ENCODE measurements at regions not wholly inside any gene's neighbourhood (a gene's known extent, or its start where the extent isn't known, plus 50 kb on each side); places are given as distances from the start of the nearest gene placed in this dataset.

- TF ChIP-seq, protein P1, sequence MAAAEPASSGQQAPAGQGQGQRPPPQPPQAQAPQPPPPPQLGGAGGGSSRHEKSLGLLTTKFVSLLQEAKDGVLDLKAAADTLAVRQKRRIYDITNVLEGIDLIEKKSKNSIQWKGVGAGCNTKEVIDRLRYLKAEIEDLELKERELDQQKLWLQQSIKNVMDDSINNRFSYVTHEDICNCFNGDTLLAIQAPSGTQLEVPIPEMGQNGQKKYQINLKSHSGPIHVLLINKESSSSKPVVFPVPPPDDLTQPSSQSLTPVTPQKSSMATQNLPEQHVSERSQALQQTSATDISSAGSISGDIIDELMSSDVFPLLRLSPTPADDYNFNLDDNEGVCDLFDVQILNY (CRISPR knock-in tag; IDR thresholded peaks at IDR 0.05), result no peak
- TF ChIP-seq ZNF416 (CRISPR knock-in tag; IDR thresholded peaks at IDR 0.05) (no peak), ZNF425 (CRISPR knock-in tag; conservative IDR thresholded peaks at IDR 0.05) (no peak)
Observed at GRCh38 chr2:23026671-23027070, 358.3 kb upstream of the KLHL29 start (continued).

DNA sequence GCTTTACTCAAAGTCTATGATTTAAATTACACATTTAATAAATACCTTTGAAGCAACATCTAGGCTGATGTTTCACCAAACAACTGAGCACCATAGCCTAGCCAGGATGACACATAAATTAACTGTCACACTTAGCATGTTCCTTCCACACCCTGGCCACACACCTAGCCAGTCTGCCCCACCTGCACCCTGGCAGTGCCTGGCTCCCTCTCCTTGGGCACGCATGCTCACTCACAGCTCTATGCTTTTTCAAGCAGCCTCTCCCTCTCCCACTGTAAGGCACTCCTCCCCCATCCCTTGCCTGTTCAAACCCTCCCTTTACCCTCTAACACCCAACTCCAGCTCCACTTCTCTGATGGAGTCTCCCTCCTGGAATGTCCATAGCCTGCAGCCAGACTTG is 357.6 kb upstream of the KLHL29 start:
- Mint-ChIP-seq H3K4me1 (peaks cover 23% of the 10 kb centered on the region), H3K9me3 (no peaks in the 10 kb centered on the region), H3K27me3 (ENCODE audit: low read depth) (no peaks in the 10 kb centered on the region), H3K27ac (no peak overlapping the region), H3K4me3 (no peak overlapping the region), H3K36me3 (no peaks in the 10 kb centered on the region)
- POLR2A ChIA-PET, result no interaction called here
- CTCF ChIA-PET, result interaction anchor here (0.7 kb wide), 1 partner anchor 388 kb away, joined by 3 read pairs; no protein-coding TSS in a partner anchor
- ATAC-seq (no peak), DNase-seq (ENCODE audit: low spot score) (no peak)
- TF ChIP-seq ZNF263 (CRISPR knock-in tag; IDR thresholded peaks at IDR 0.05; ENCODE audit: low read depth), result no peak
- no peak for TF ChIP-seq NFE2L1 (CRISPR knock-in tag; IDR thresholded peaks at IDR 0.05)
- no peak for TF ChIP-seq MYBL2 (CRISPR knock-in tag; IDR thresholded peaks at IDR 0.05)
- no peak for TF ChIP-seq SMAD4 (CRISPR knock-in tag; IDR thresholded peaks at IDR 0.05)
- no peak for TF ChIP-seq ZNF416 (CRISPR knock-in tag; IDR thresholded peaks at IDR 0.05)
- no peak for TF ChIP-seq GRHL2 (CRISPR knock-in tag; IDR thresholded peaks at IDR 0.05; ENCODE audit: insufficient replicate concordance, severe bottlenecking)
- TF ChIP-seq SOX15 (CRISPR knock-in tag; IDR thresholded peaks at IDR 0.05), result no peak
- no peak for TF ChIP-seq NR1H2 (CRISPR knock-in tag; IDR thresholded peaks at IDR 0.05)
- TF ChIP-seq ATF1 (CRISPR knock-in tag; IDR thresholded peaks at IDR 0.05), result no peak

DNA sequence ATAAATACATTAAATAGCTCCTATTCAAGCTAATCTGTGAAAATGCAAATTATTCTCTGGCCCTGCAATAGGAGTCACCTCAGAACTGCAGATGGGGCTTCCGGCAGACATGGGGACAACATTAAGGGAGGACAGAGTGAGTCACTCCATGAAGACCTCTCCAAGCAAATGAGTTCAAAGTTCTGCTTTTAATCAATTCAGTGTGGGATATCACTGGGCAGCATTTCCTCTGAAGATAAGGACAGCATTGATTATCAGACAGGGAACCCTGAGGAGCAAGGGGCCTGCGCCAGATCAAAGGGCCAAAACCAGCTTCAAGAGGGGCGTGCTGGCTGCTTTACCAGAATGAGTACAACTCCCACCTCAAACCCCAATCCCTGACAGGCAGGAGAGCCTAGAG is 356.9 kb upstream of the KLHL29 start:
- H3K27ac Mint-ChIP-seq, result no peak overlapping the region
- no peak overlapping the region for H3K4me3 Mint-ChIP-seq
- ATAC-seq (no peak), DNase-seq (ENCODE audit: low spot score) (no peak)
- ChIA-PET CTCF (no interaction called here), POLR2A (no interaction called here)
- H3K4me1 Mint-ChIP-seq, result peaks cover 23% of the 10 kb centered on the region
- TF ChIP-seq E2F1 (CRISPR knock-in tag; IDR thresholded peaks at IDR 0.05), result no peak
- TF ChIP-seq USF1 (CRISPR knock-in tag; IDR thresholded peaks at IDR 0.05), result no peak
- no peak for TF ChIP-seq ATF1 (CRISPR knock-in tag; IDR thresholded peaks at IDR 0.05)
- TF ChIP-seq ATF2 (CRISPR knock-in tag; IDR thresholded peaks at IDR 0.05; ENCODE audit: borderline replicate concordance, low read depth), result no peak
- no peak for TF ChIP-seq ZBTB21 (CRISPR knock-in tag; IDR thresholded peaks at IDR 0.05; ENCODE audit: borderline replicate concordance)
- TF ChIP-seq SMAD4 (CRISPR knock-in tag; IDR thresholded peaks at IDR 0.05), result no peak
- no peak for TF ChIP-seq ZNF396 (CRISPR knock-in tag; IDR thresholded peaks at IDR 0.05; ENCODE audit: borderline replicate concordance)
- TF ChIP-seq GRHL2 (CRISPR knock-in tag; IDR thresholded peaks at IDR 0.05; ENCODE audit: insufficient replicate concordance, severe bottlenecking), result no peak
- no peaks in the 10 kb centered on the region for H3K27me3 Mint-ChIP-seq (ENCODE audit: low read depth)
- peaks cover under 1% of the 10 kb centered on the region; the same call in 1 of the 2 replicates for H3K9me3 Mint-ChIP-seq
- no peaks in the 10 kb centered on the region for H3K36me3 Mint-ChIP-seq

All from WTC11 (cell line).